AG09319 (cell line): ENCODE measurements at regions not wholly inside any gene's neighbourhood (a gene's known extent, or its start where the extent isn't known, plus 50 kb on each side); places are given as distances from the start of the nearest gene placed in this dataset.

ENCODE experiments used
- DNase-seq: peaks from one replicate; pipeline ENCODE4 v3.0.0-alpha.2; 2010; ENCODE audit warnings: low read depth; ENCODE audit errors: extremely low read depth
- TF ChIP-seq, protein P1 (sequence below): IDR thresholded peaks from 2 replicates; pipeline ENCODE4 v1.5.1; 2011; ENCODE audit warnings: low read depth, mild to moderate bottlenecking, inconsistent platforms, low read length, moderate library complexity

DNA sequence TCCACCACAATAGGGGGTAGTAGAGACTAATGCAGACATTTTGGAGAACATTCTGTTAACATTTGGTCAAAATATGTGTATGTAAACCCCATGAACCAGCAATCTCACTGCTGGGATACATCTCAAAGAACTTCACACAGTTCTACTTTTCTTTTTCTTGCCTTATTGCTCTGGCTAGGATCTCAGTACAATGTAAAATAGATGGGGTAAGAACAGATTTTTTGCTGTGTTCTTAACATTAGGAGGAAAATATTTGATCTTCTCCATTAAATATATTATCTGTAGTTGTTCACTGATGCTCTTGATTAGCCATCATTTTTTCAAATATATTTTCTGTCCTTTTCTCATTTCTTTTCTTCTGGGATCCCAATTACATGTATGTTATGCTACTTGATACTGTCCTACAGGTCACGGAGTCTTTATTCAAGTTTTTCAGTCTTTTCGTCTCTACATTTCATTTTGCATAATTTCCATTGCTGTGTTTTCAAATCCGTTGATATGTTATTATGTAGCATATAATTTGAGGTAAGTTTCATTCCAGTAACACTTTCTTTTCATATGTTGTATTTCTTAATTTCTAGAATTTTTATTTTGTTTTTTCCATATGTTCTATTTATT, 352.2 kb downstream of the ZNF521 start:
- TF ChIP-seq, protein P1, sequence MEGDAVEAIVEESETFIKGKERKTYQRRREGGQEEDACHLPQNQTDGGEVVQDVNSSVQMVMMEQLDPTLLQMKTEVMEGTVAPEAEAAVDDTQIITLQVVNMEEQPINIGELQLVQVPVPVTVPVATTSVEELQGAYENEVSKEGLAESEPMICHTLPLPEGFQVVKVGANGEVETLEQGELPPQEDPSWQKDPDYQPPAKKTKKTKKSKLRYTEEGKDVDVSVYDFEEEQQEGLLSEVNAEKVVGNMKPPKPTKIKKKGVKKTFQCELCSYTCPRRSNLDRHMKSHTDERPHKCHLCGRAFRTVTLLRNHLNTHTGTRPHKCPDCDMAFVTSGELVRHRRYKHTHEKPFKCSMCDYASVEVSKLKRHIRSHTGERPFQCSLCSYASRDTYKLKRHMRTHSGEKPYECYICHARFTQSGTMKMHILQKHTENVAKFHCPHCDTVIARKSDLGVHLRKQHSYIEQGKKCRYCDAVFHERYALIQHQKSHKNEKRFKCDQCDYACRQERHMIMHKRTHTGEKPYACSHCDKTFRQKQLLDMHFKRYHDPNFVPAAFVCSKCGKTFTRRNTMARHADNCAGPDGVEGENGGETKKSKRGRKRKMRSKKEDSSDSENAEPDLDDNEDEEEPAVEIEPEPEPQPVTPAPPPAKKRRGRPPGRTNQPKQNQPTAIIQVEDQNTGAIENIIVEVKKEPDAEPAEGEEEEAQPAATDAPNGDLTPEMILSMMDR, result no peak

DNA sequence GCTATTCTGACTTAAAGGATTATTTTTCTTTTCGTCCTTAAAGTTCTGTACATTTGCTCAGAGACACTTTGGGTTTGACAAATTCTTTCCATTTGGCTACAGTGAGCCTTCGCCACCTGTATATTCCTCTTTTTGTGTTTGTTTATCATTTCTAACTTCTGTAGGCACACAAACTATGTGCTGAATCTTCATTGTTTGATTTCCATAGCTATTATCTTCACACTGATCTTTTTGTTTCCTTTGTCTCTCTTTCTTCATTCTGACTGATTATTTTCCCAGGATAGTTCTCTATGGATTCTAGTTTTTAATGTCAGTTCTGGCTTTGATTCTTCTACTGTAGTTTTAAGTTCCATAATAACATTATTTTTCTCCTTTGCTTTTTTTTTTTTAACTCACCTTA, 350.2 kb downstream of the ZNF521 start:
- no peak for DNase-seq

More for the DNA sequence above, 352.2 kb downstream of the ZNF521 start:
- no peak for DNase-seq

DNA sequence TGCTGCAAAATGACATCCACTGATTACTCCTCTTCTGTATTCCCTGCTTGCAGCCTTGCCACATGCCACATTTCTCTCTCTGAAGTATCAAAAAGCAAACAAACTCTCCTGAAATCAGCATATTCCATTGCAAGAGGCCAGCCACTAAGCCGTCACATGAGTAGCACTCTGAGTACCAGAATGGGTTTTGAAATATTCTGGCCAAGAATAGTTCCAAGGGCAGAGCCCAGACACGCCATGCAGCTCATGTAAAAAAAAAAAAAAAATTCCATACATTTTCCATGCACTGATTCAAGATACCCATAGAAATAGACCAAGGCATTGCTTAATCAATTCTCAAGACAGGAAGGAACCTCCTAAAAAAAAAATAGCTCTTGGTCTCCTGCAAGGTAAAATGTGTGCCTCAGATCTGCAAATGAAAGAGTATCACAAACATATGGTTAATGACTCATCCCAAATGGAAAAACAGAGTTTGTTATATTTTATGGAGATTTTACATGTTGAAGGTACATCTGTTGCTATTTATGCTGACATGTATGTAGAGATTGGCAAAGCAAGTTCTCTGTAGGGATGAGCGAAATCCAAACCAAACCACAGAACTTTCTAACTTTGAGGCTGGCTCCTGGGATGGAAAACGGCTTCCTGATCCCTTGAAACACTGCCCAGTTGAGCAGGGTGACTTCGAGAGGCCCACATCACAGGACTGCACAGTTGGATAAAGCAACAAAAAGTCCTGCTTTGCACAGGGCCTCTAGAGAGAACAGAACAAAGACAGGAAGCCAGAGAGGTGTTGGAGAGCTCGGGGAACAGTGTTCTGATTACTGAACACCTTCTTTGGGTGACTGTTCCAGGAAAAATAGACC, 346.2 kb downstream of the ZNF521 start:
- TF ChIP-seq, protein P1, result no peak
- DNase-seq, result peak; percentile 54

More for the DNA sequence above, 350.2 kb downstream of the ZNF521 start:
- TF ChIP-seq, protein P1, result no peak

DNA sequence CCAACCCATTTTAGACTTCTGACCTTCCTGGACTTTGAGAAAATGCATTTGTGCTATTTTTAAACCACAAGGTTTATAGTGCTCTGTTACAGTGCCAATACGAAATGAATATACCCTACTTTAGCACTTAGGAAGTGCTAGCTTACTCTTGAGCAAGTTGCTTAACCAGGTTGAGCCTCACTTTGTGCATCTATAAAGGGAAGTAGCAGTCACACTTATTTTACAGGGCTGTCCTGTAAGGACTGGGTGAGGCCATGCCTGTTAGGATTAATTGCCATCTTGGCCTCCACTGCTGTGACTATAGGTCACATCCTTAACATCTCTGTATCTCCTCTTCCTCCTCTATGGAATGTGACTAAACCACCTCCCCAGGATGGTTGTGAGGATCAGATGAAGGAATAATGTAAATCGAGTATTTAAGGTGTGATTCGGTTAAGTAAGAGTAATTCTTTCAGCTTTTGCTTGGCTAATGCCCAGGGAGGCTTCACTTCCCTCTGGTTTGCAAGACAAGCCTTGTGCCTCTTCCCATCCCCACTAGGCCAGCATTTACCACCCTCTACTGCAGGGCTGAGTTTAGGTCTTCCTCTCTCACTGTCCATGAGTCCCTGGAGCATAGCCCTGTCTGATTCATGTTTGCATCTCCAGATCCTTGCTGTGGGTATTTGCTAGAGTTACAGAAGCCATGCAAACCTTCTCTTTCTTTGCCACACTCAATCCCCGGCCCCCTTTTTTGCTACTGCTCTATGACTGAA, 341.2 kb downstream of the ZNF521 start:
- DNase-seq, result no peak

More for the DNA sequence above, 341.2 kb downstream of the ZNF521 start:
- TF ChIP-seq, protein P1, result no peak
